GM12878 (cell line): ENCODE measurements at regions not wholly inside any gene's neighbourhood (a gene's known extent, or its start where the extent isn't known, plus 50 kb on each side); places are given as distances from the start of the nearest gene placed in this dataset.

Source experiments
- EZH2 ChIP-seq: IDR thresholded peaks from 2 replicates; pipeline ENCODE4 v1.6.1; 2012; ENCODE audit warnings: low read depth, mild to moderate bottlenecking, control low read depth, inconsistent platforms, low read length, borderline replicate concordance; ENCODE audit not compliant: control insufficient read depth
- FOXK2 ChIP-seq: fragments of 450-650 bp; IDR thresholded peaks from 2 replicates; pipeline ENCODE4 v1.6.1; 2017; ENCODE audit warnings: mild to moderate bottlenecking, moderate library complexity
- NFIC ChIP-seq: IDR thresholded peaks from 2 replicates; pipeline ENCODE4 v1.6.1; 2012; ENCODE audit warnings: low read depth, mild to moderate bottlenecking, inconsistent platforms, low read length, moderate library complexity
- TF ChIP-seq, protein P1 (sequence below), 3 experiments: IDR thresholded peaks in 2 of 3; conservative IDR thresholded peaks in 1 of 3; 2 replicates each; pipeline ENCODE4 v1.5.1; 2011; ENCODE audit warnings: low read depth in 3 of 3, low read length in 3 of 3, mild to moderate bottlenecking in 3 of 3, control low read depth in 2 of 3, moderate library complexity in 2 of 3, inconsistent platforms in 1 of 3, mixed read lengths in 1 of 3; ENCODE audit not compliant: control insufficient read depth in 2 of 3, insufficient read depth in 1 of 3; ENCODE audit errors: extremely low read depth in 1 of 3
- TF ChIP-seq, protein P2 (sequence below): IDR thresholded peaks from 2 replicates; pipeline ENCODE4 v1.6.1; 2012; ENCODE audit warnings: low read length, inconsistent platforms
- TF ChIP-seq, protein P3 (sequence below): IDR thresholded peaks from 2 replicates; pipeline ENCODE4 v1.6.1; 2012; ENCODE audit warnings: low read depth, low read length, improper control_type of control experiment

DNA sequence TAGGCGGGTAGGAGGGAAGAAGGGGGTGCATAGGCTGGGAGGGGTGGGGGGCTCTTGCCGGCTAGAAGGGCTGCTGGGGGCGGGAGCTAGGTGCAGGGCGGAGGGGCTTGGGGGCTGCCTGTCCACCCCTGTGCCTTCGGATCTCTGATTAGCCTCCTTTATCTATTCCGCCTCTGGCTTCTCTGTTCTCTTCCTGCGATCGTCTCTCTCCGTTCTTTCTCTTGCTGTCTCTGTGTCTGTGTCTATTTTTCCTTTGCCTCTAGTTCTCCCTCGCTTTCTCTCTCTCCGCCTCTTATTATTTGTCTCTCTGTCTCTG, 166.7 kb upstream of the LHX5 start:
- TF ChIP-seq FOXK2 (no peak), NFIC (no peak), EZH2 (no peak)
- TF ChIP-seq, protein P1, sequence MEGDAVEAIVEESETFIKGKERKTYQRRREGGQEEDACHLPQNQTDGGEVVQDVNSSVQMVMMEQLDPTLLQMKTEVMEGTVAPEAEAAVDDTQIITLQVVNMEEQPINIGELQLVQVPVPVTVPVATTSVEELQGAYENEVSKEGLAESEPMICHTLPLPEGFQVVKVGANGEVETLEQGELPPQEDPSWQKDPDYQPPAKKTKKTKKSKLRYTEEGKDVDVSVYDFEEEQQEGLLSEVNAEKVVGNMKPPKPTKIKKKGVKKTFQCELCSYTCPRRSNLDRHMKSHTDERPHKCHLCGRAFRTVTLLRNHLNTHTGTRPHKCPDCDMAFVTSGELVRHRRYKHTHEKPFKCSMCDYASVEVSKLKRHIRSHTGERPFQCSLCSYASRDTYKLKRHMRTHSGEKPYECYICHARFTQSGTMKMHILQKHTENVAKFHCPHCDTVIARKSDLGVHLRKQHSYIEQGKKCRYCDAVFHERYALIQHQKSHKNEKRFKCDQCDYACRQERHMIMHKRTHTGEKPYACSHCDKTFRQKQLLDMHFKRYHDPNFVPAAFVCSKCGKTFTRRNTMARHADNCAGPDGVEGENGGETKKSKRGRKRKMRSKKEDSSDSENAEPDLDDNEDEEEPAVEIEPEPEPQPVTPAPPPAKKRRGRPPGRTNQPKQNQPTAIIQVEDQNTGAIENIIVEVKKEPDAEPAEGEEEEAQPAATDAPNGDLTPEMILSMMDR (IDR thresholded peaks at IDR 0.05 in 2 of 3, conservative IDR thresholded peaks at IDR 0.05 in 1 of 3; ENCODE audit: control insufficient read depth in 2 of 3, extremely low read depth in 1 of 3, insufficient read depth in 1 of 3, low read depth in 3 of 3, low read length in 3 of 3) = no peak
- TF ChIP-seq, protein P2, sequence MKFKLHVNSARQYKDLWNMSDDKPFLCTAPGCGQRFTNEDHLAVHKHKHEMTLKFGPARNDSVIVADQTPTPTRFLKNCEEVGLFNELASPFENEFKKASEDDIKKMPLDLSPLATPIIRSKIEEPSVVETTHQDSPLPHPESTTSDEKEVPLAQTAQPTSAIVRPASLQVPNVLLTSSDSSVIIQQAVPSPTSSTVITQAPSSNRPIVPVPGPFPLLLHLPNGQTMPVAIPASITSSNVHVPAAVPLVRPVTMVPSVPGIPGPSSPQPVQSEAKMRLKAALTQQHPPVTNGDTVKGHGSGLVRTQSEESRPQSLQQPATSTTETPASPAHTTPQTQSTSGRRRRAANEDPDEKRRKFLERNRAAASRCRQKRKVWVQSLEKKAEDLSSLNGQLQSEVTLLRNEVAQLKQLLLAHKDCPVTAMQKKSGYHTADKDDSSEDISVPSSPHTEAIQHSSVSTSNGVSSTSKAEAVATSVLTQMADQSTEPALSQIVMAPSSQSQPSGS = no peak
- TF ChIP-seq, protein P3, sequence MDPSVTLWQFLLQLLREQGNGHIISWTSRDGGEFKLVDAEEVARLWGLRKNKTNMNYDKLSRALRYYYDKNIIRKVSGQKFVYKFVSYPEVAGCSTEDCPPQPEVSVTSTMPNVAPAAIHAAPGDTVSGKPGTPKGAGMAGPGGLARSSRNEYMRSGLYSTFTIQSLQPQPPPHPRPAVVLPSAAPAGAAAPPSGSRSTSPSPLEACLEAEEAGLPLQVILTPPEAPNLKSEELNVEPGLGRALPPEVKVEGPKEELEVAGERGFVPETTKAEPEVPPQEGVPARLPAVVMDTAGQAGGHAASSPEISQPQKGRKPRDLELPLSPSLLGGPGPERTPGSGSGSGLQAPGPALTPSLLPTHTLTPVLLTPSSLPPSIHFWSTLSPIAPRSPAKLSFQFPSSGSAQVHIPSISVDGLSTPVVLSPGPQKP = no peak
